ENCODE measurements at regions not wholly inside any gene's neighbourhood (a gene's known extent, or its start where the extent isn't known, plus 50 kb on each side); places are given as distances from the start of the nearest gene placed in this dataset.

- Histone ChIP-seq H3K4me1 (ENCODE audit: control insufficient read depth, low read length) (no peaks in the 10 kb centered on the region), H3F3A (ENCODE audit: control insufficient read depth, insufficient read depth) (no peaks in the 10 kb centered on the region), H3K27ac (ENCODE audit: low read depth, low read length) (no peak overlapping the region), H3K79me2 (ENCODE audit: control insufficient read depth, low read length) (no peaks in the 10 kb centered on the region), H3K9me2 (replicated peaks; ENCODE audit: control insufficient read depth, low read length) (no peaks in the 10 kb centered on the region), H3K9me3 (ENCODE audit: control insufficient read depth, insufficient read depth, low read length) (no peaks in the 10 kb centered on the region; the same call in 1 of the 2 replicates), H3K27me3 (ENCODE audit: control insufficient read depth, low read length) (no peaks in the 10 kb centered on the region), H3K4me3 (ENCODE audit: low read length) (no peak overlapping the region), H3K4me2 (ENCODE audit: low read length) (no peak overlapping the region), H4K20me1 (ENCODE audit: control insufficient read depth, insufficient read depth, low read depth, low read length) (no peaks in the 10 kb centered on the region), H3K36me3 (ENCODE audit: control insufficient read depth, low read length) (no peaks in the 10 kb centered on the region)
- TF ChIP-seq, protein P1, sequence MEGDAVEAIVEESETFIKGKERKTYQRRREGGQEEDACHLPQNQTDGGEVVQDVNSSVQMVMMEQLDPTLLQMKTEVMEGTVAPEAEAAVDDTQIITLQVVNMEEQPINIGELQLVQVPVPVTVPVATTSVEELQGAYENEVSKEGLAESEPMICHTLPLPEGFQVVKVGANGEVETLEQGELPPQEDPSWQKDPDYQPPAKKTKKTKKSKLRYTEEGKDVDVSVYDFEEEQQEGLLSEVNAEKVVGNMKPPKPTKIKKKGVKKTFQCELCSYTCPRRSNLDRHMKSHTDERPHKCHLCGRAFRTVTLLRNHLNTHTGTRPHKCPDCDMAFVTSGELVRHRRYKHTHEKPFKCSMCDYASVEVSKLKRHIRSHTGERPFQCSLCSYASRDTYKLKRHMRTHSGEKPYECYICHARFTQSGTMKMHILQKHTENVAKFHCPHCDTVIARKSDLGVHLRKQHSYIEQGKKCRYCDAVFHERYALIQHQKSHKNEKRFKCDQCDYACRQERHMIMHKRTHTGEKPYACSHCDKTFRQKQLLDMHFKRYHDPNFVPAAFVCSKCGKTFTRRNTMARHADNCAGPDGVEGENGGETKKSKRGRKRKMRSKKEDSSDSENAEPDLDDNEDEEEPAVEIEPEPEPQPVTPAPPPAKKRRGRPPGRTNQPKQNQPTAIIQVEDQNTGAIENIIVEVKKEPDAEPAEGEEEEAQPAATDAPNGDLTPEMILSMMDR (IDR thresholded peaks at IDR 0.05; ENCODE audit: low read depth, low read length, poor library complexity, severe bottlenecking) = no peak
- no peak for TF ChIP-seq EZH2phosphoT487 (IDR thresholded peaks at IDR 0.05; ENCODE audit: borderline replicate concordance, low read length)
Measured at GRCh38 chr14:27114180-27114579, 516.3 kb upstream of the NOVA1 start.

DNA sequence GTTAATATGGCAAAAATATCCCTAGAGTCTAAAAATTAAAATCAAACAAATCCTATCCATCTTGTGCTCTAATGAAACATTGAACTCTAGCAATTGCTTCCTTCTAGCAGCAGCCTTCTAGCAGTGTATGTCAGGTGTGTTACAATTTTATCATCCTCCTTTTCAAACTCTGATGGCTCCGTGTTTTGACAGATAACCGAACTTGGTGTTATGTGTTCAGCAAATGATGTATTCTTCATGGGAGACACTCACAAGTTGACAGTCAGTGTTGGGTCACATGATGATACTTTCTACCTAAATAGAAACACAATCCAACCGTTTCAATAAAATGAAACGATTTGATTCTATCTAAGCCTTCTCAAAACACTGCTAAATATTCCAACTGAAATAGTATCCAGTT is 525.3 kb upstream of the NOVA1 start:
- Histone ChIP-seq H4K20me1 (ENCODE audit: control insufficient read depth, insufficient read depth, low read depth, low read length) (no peaks in the 10 kb centered on the region), H3K4me1 (ENCODE audit: control insufficient read depth, low read length) (no peaks in the 10 kb centered on the region), H3F3A (ENCODE audit: control insufficient read depth, insufficient read depth) (no peaks in the 10 kb centered on the region), H3K36me3 (ENCODE audit: control insufficient read depth, low read length) (no peaks in the 10 kb centered on the region), H3K79me2 (ENCODE audit: control insufficient read depth, low read length) (no peaks in the 10 kb centered on the region), H3K4me2 (ENCODE audit: low read length) (no peak overlapping the region), H3K9me3 (ENCODE audit: control insufficient read depth, insufficient read depth, low read length) (no peaks in the 10 kb centered on the region; the same call in 1 of the 2 replicates), H3K27ac (ENCODE audit: low read depth, low read length) (no peak overlapping the region), H3K27me3 (ENCODE audit: control insufficient read depth, low read length) (no peaks in the 10 kb centered on the region), H3K4me3 (ENCODE audit: low read length) (no peak overlapping the region), H3K9me2 (replicated peaks; ENCODE audit: control insufficient read depth, low read length) (no peaks in the 10 kb centered on the region)
- TF ChIP-seq, protein P1 (IDR thresholded peaks at IDR 0.05; ENCODE audit: low read depth, low read length, poor library complexity, severe bottlenecking) = no peak
- no peak for TF ChIP-seq EZH2phosphoT487 (IDR thresholded peaks at IDR 0.05; ENCODE audit: borderline replicate concordance, low read length)

DNA sequence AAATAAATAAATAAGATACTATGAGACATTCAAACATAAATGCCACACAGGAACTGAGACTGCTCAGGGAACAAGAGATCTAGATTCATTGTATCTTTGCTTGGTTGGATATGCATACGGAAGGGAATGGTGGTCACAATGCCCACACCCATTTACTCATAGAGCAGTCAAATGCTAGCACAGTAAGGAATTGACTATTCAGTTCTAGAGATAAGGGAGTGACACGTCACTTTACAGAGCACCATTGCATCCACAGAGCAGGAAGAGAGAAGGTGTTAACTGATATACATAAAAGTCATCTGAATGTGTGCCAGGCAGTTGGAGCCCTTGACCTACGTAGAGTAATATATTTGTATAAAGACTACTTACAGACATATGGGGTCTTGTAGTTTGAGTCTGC is 530.0 kb upstream of the NOVA1 start:
- no peak overlapping the region for H3K4me2 ChIP-seq (ENCODE audit: low read length)
- no peak overlapping the region for H3K27ac ChIP-seq (ENCODE audit: low read depth, low read length)
- no peaks in the 10 kb centered on the region for H4K20me1 ChIP-seq (ENCODE audit: control insufficient read depth, insufficient read depth, low read depth, low read length)
- H3K9me2 ChIP-seq (replicated peaks; ENCODE audit: control insufficient read depth, low read length) = no peaks in the 10 kb centered on the region
- no peaks in the 10 kb centered on the region; the same call in 1 of the 2 replicates for H3K9me3 ChIP-seq (ENCODE audit: control insufficient read depth, insufficient read depth, low read length)
- no peak for TF ChIP-seq EZH2phosphoT487 (IDR thresholded peaks at IDR 0.05; ENCODE audit: borderline replicate concordance, low read length)
- TF ChIP-seq, protein P1 (IDR thresholded peaks at IDR 0.05; ENCODE audit: low read depth, low read length, poor library complexity, severe bottlenecking) = no peak
- no peaks in the 10 kb centered on the region for H3F3A ChIP-seq (ENCODE audit: control insufficient read depth, insufficient read depth)
- H3K4me3 ChIP-seq (ENCODE audit: low read length) = no peak overlapping the region
- H3K79me2 ChIP-seq (ENCODE audit: control insufficient read depth, low read length) = no peaks in the 10 kb centered on the region
- no peaks in the 10 kb centered on the region for H3K4me1 ChIP-seq (ENCODE audit: control insufficient read depth, low read length)
- no peaks in the 10 kb centered on the region for H3K27me3 ChIP-seq (ENCODE audit: control insufficient read depth, low read length)
- H3K36me3 ChIP-seq (ENCODE audit: control insufficient read depth, low read length) = no peaks in the 10 kb centered on the region

Data from DOHH2 (cell line).